Cerebellar cortex (tissue), 1 donor: ENCODE measurements at regions not wholly inside any gene's neighbourhood (a gene's known extent, or its start where the extent isn't known, plus 50 kb on each side); places are given as distances from the start of the nearest gene placed in this dataset.
"Not testable (repeated sequence)": the region's sequence is repeated elsewhere in the genome, so short reads cannot be mapped to it uniquely, and the experiment has no call there.

Source experiments
- DNase-seq: peaks from one replicate; pipeline ENCODE4 v3.0.0-alpha.2; 2015; ENCODE audit warnings: low spot score

- DNase-seq: no peak
Observed at GRCh38 chr2:43018179-43019024, 208.0 kb downstream of the ZFP36L2 start.

GRCh38 chr2:43013821-43014345 is 212.5 kb downstream of the ZFP36L2 start:
- DNase-seq: no peak

GRCh38 chr2:43012966-43013365 is 213.4 kb downstream of the ZFP36L2 start:
- no peak for DNase-seq

- no peak for DNase-seq
Observed at GRCh38 chr2:43011158-43011491, 215.3 kb downstream of the ZFP36L2 start.

- DNase-seq: no peak
Observed at GRCh38 chr2:43010438-43011157, 215.8 kb downstream of the ZFP36L2 start.

- no peak for DNase-seq
Observed at GRCh38 chr2:43009448-43009847, 217.0 kb downstream of the ZFP36L2 start.

- no peak for DNase-seq
Observed at GRCh38 chr2:43008388-43008787, 216.0 kb upstream of the HAAO start.

GRCh38 chr2:43007901-43008300 is 215.5 kb upstream of the HAAO start:
- no peak for DNase-seq

- no peak for DNase-seq
Observed at GRCh38 chr2:43006834-43007543, 214.6 kb upstream of the HAAO start.

- no peak for DNase-seq
Observed at GRCh38 chr2:43005975-43006833, 213.8 kb upstream of the HAAO start.

- no peak for DNase-seq
Observed at GRCh38 chr2:43005245-43005974, 213.0 kb upstream of the HAAO start.

GRCh38 chr2:43004879-43005244 is 212.5 kb upstream of the HAAO start:
- no peak for DNase-seq

GRCh38 chr2:43004126-43004865 is 211.9 kb upstream of the HAAO start:
- DNase-seq: not testable (repeated sequence)

- no peak for DNase-seq
Observed at GRCh38 chr2:43003702-43004101, 211.3 kb upstream of the HAAO start.

GRCh38 chr2:43001787-43002468 is 209.5 kb upstream of the HAAO start:
- no peak for DNase-seq

GRCh38 chr2:43001055-43001378 is 208.6 kb upstream of the HAAO start:
- no peak for DNase-seq

- no peak for DNase-seq
Observed at GRCh38 chr2:43000242-43001054, 208.1 kb upstream of the HAAO start.

GRCh38 chr2:42999856-43000241 is 207.5 kb upstream of the HAAO start:
- no peak for DNase-seq

- DNase-seq: no peak
Observed at GRCh38 chr2:42999391-42999841, 207.0 kb upstream of the HAAO start.
